ENCODE measurements at regions not wholly inside any gene's neighbourhood (a gene's known extent, or its start where the extent isn't known, plus 50 kb on each side); places are given as distances from the start of the nearest gene placed in this dataset.
A peak's percentile ranks its signal among the peaks of the same experiment; 100 is the strongest.

DNA sequence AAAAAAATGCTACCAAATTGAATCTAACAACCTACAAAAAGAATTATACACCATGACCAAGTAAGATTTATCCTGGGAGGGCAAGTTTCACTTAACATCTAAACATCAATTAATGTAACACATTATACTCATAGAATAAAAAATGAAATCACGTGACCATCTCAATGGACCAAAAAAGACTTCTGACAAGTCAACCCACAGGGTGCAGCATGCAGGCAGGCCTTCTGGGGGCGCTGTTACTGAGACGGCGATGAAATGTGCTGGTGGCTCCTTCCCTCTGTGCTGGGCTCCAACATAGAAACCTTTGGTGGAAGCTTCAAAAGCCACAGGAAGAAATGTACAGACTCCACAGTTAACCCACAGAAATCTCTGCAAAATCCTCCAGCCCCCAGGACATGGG, 103.1 kb downstream of the INHBA start:
- Histone ChIP-seq H3K4me1 (ENCODE audit: control insufficient read depth, low read depth, low read length) (no peaks in the 10 kb centered on the region), H3K9me3 (ENCODE audit: control insufficient read depth, low read depth, low read length) (peaks cover 3% of the 10 kb centered on the region), H3K27me3 (ENCODE audit: control insufficient read depth, insufficient read depth, low read length) (no peaks in the 10 kb centered on the region), H3K27ac (ENCODE audit: low read length) (no peak overlapping the region), H3K9ac (ENCODE audit: low read length) (no peak overlapping the region), H3K36me3 (ENCODE audit: control insufficient read depth, low read depth, low read length) (no peaks in the 10 kb centered on the region), H3K4me3 (ENCODE audit: low read length) (no peak overlapping the region)

DNA sequence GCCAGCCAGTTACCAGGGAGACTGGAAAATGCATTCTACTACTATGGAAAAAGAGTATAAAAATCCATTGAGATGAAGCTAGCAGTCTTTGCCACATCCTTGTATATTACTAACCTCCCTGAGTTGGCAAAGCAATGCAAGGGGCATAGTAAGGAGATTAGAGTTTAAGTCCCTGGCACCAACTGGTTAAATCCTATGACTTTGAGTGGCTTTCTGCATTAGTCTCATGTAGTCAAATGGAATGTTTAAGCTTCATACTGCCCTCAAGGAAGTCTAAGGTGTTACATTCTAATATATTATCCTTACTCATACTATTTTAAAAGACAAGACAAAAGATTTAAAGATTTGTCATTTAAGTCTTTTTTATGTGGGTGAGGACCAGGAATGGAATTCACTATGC, 110.1 kb downstream of the INHBA start:
- no peak overlapping the region for H3K9ac ChIP-seq (ENCODE audit: low read length)
- H3K36me3 ChIP-seq (ENCODE audit: control insufficient read depth, low read depth, low read length) = no peaks in the 10 kb centered on the region
- H3K4me3 ChIP-seq (ENCODE audit: low read length) = peak overlapping the region; percentile 22
- no peaks in the 10 kb centered on the region for H3K27me3 ChIP-seq (ENCODE audit: control insufficient read depth, insufficient read depth, low read length)
- H3K9me3 ChIP-seq (ENCODE audit: control insufficient read depth, low read depth, low read length) = peaks cover 3% of the 10 kb centered on the region
- H3K27ac ChIP-seq (ENCODE audit: low read length) = peak overlapping the region; percentile 30
- H3K4me1 ChIP-seq (ENCODE audit: control insufficient read depth, low read depth, low read length) = peaks cover 16% of the 10 kb centered on the region

DNA sequence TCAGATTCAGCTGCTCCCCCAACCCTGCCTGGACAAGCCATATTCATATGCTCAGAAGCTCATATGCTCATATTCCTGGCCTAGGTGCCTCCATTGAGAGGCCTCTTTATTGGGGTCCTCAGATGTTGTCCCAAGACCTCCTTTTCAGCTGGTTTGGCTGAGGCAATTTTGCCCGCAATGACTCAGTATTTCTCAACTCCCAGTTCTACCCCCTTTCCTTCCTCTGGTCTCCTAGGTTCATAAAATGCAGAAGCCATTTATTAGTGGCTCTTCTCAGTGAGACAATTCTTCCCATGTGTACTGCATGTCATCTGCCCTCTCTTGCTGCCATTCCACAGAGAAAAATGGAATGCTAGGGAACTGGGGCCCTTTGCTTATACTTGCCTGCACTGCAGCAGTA, 110.7 kb downstream of the INHBA start:
- H3K27me3 ChIP-seq (ENCODE audit: control insufficient read depth, insufficient read depth, low read length) = no peaks in the 10 kb centered on the region
- no peak overlapping the region for H3K9ac ChIP-seq (ENCODE audit: low read length)
- H3K4me3 ChIP-seq (ENCODE audit: low read length) = no peak overlapping the region
- peaks cover 3% of the 10 kb centered on the region for H3K9me3 ChIP-seq (ENCODE audit: control insufficient read depth, low read depth, low read length)
- H3K4me1 ChIP-seq (ENCODE audit: control insufficient read depth, low read depth, low read length) = peaks cover 16% of the 10 kb centered on the region
- peak overlapping the region; percentile 30 for H3K27ac ChIP-seq (ENCODE audit: low read length)
- no peaks in the 10 kb centered on the region for H3K36me3 ChIP-seq (ENCODE audit: control insufficient read depth, low read depth, low read length)

DNA sequence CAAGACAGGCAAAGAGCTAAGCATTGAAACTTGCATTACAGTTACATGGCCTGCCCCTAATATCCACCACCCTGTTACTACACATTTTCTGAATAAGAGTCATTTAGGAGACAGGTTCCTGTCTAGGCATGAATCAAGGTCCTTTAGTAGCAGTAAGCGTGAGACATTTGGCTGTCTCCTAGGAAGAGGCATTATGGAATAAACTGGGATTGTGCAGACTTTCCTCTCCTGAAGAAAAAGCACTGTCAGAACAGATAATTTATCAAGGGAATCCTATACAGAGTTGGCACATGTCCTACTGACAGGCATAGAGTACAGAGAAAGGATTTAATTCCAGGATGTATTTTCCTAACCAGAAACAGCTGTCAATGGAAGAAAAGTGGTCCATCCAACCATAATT, 111.9 kb downstream of the INHBA start:
- no peak overlapping the region for H3K27ac ChIP-seq (ENCODE audit: low read length)
- no peak overlapping the region for H3K9ac ChIP-seq (ENCODE audit: low read length)
- no peaks in the 10 kb centered on the region for H3K27me3 ChIP-seq (ENCODE audit: control insufficient read depth, insufficient read depth, low read length)
- H3K9me3 ChIP-seq (ENCODE audit: control insufficient read depth, low read depth, low read length) = no peaks in the 10 kb centered on the region
- no peak overlapping the region for H3K4me3 ChIP-seq (ENCODE audit: low read length)
- H3K4me1 ChIP-seq (ENCODE audit: control insufficient read depth, low read depth, low read length) = peaks cover 16% of the 10 kb centered on the region
- no peaks in the 10 kb centered on the region for H3K36me3 ChIP-seq (ENCODE audit: control insufficient read depth, low read depth, low read length)

DNA sequence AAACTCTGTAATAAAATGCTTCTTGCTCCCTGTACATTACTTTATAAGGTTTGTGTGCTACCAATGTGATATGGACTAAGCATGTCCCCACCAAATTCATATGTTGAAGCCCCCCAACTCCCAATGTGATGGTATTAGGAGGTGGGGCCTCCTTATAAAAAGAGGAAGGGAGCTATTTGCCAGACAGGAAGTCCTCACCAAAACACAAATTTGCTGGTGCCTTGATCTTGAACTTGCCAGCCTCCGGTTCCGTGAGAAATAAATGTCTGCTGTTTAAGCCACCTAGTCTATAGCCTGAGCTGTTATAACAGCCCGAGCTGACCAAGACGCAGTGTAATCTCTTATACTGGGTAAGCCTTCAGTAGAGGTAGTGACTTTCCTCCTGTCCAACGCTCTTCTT, 114.5 kb downstream of the INHBA start:
- H3K4me1 ChIP-seq (ENCODE audit: control insufficient read depth, low read depth, low read length) = peaks cover 13% of the 10 kb centered on the region
- no peaks in the 10 kb centered on the region for H3K9me3 ChIP-seq (ENCODE audit: control insufficient read depth, low read depth, low read length)
- no peaks in the 10 kb centered on the region for H3K36me3 ChIP-seq (ENCODE audit: control insufficient read depth, low read depth, low read length)
- no peak overlapping the region for H3K9ac ChIP-seq (ENCODE audit: low read length)
- H3K4me3 ChIP-seq (ENCODE audit: low read length) = no peak overlapping the region
- H3K27ac ChIP-seq (ENCODE audit: low read length) = no peak overlapping the region
- H3K27me3 ChIP-seq (ENCODE audit: control insufficient read depth, insufficient read depth, low read length) = no peaks in the 10 kb centered on the region

DNA sequence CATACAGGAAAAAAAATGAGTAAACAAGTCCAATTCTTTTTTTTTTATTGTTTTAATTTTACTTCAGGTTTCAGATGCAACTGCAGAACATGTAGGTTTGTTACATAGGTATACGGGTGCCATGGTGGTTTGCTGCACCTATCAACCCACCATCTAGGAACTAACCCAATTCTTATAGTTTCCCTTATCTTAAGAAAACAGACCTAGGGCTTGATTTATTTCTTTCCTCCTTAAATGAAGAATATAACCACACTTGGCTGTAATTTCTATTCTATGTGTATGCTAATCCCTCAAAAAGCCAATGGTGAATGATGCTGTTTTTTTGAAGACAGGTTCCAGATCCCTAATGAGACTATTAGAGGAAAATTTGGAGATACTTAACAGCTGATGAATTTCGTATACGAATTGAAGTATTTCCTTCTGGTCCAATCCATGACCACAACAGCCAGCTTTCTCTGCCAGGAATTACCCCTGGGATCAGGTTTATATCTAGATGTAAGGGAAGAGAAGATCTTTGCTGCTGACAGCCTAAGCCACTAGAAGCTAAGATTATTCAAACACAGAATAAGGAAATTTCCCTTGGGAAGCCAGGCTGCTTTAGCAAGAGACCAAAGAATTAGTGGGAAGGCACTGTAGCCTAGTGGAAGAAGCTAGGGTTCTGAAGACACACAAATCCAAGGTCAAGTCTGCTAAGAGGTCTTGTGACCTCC, 115.8 kb downstream of the INHBA start:
- Histone ChIP-seq H3K27ac (ENCODE audit: low read length) (no peak overlapping the region), H3K9me3 (ENCODE audit: control insufficient read depth, low read depth, low read length) (no peaks in the 10 kb centered on the region), H3K36me3 (ENCODE audit: control insufficient read depth, low read depth, low read length) (no peaks in the 10 kb centered on the region), H3K4me3 (ENCODE audit: low read length) (no peak overlapping the region), H3K9ac (ENCODE audit: low read length) (no peak overlapping the region), H3K27me3 (ENCODE audit: control insufficient read depth, insufficient read depth, low read length) (no peaks in the 10 kb centered on the region), H3K4me1 (ENCODE audit: control insufficient read depth, low read depth, low read length) (peaks cover under 1% of the 10 kb centered on the region)

DNA sequence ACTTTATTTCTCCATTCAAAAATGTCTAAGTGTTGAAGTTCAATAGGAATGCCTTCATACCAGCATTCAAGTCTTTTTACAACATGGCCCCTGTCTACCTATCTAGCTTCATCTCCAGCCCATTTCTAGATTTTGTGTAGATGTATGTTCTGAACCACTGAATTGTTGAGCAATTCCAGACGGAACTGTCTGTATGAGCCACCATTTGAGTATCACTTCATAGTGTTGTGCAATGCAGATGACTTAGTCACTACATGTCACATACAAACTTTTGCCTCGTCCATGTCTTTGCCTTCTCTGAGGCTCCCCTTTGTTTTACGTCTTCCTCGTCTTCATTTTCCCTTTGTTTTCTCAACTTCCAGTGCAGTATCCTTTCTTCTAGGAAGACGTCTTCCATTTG, 118.1 kb downstream of the INHBA start:
- H3K4me3 ChIP-seq (ENCODE audit: low read length) = no peak overlapping the region
- no peaks in the 10 kb centered on the region for H3K36me3 ChIP-seq (ENCODE audit: control insufficient read depth, low read depth, low read length)
- no peaks in the 10 kb centered on the region for H3K9me3 ChIP-seq (ENCODE audit: control insufficient read depth, low read depth, low read length)
- no peaks in the 10 kb centered on the region for H3K4me1 ChIP-seq (ENCODE audit: control insufficient read depth, low read depth, low read length)
- H3K27ac ChIP-seq (ENCODE audit: low read length) = no peak overlapping the region
- no peaks in the 10 kb centered on the region for H3K27me3 ChIP-seq (ENCODE audit: control insufficient read depth, insufficient read depth, low read length)
- no peak overlapping the region for H3K9ac ChIP-seq (ENCODE audit: low read length)

DNA sequence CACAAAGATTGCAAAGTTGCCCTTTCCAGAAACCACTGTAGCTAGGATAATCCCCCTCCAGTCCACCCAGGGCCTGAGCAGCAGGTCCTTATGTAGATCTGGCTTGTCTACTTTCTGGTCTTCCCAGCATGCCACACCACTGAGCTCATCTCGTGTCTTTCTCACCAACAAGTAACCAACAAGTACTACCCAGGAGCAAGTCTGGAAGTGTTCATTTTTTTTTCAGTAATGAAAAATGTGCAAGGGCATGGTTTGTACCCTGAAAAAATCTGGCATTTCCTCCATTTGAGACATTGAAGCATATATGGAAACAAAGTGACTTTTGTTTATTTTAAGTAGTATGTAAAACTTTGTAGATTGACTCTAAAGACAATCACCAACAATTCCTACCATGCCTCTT, 120.8 kb downstream of the INHBA start:
- H3K9ac ChIP-seq (ENCODE audit: low read length) = no peak overlapping the region
- H3K27ac ChIP-seq (ENCODE audit: low read length) = no peak overlapping the region
- H3K4me1 ChIP-seq (ENCODE audit: control insufficient read depth, low read depth, low read length) = no peaks in the 10 kb centered on the region
- H3K4me3 ChIP-seq (ENCODE audit: low read length) = no peak overlapping the region
- no peaks in the 10 kb centered on the region for H3K9me3 ChIP-seq (ENCODE audit: control insufficient read depth, low read depth, low read length)
- no peaks in the 10 kb centered on the region for H3K36me3 ChIP-seq (ENCODE audit: control insufficient read depth, low read depth, low read length)
- H3K27me3 ChIP-seq (ENCODE audit: control insufficient read depth, insufficient read depth, low read length) = no peaks in the 10 kb centered on the region

DNA sequence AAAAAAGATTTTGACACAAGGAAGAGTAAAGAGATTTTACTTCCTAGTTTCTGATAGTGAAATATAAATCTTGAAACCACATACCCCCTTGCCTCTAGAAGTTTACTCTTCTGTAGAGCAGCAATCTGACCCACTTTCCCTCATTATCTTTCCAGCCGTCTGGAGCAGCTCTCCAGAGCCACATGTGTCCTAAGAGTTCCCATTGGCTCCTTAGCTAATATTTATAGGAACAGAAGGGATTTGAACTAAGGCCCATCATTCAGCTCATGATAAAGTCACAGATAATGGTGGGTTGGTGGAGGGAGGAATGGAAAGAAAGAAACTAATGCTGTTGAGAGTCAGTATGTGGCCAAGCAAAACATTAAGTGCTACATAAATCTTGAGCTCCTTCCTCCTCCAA, 121.8 kb downstream of the INHBA start:
- H3K9ac ChIP-seq (ENCODE audit: low read length) = no peak overlapping the region
- no peaks in the 10 kb centered on the region for H3K36me3 ChIP-seq (ENCODE audit: control insufficient read depth, low read depth, low read length)
- no peaks in the 10 kb centered on the region for H3K27me3 ChIP-seq (ENCODE audit: control insufficient read depth, insufficient read depth, low read length)
- no peak overlapping the region for H3K4me3 ChIP-seq (ENCODE audit: low read length)
- no peak overlapping the region for H3K27ac ChIP-seq (ENCODE audit: low read length)
- H3K9me3 ChIP-seq (ENCODE audit: control insufficient read depth, low read depth, low read length) = no peaks in the 10 kb centered on the region
- no peaks in the 10 kb centered on the region for H3K4me1 ChIP-seq (ENCODE audit: control insufficient read depth, low read depth, low read length)

DNA sequence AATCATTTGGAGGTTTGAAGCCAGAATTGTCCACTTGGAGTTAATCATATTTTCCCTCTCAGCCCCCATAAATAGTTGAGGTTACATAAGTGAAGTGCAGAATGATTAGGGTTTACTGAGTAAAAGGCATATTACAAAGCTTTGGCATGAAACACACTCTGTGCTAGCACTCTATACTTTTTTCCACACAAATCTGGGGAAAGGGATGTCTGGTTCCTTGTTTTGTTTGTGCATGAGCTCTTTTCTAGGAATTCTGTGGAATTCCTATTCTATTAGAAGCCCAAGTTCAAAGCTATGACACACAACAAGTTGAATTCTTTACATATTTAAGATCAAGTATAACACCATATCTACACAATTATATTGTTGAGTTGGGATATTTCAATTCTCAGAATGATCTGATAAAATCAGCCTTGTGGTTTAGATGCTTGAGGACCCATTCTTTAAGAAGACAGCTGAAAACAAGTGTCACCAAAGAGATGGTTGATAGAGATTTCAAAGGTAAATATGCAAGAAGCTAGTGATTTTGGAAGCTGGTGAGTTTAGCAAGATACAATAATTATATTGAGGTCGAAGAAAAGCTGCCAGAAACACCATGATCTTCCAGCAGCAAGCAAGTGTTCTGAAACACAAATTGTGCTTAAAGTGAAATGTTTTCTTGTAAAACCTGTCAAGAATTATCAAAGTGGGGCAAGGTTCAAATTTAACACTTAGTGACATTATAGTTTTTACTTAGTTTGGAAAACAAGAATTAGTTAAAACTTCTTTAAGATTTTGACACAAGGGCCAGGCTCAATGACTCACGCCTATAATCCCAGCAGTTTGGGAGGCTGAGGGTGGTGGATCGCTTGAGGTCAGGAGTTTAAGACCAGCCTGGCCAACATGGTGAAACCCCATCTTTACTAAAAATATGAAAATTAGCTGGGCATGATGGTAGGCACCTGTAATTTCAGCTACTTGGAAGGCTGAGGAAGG, 122.6 kb downstream of the INHBA start:
- H3K27ac ChIP-seq (ENCODE audit: low read length) = no peak overlapping the region

DNA sequence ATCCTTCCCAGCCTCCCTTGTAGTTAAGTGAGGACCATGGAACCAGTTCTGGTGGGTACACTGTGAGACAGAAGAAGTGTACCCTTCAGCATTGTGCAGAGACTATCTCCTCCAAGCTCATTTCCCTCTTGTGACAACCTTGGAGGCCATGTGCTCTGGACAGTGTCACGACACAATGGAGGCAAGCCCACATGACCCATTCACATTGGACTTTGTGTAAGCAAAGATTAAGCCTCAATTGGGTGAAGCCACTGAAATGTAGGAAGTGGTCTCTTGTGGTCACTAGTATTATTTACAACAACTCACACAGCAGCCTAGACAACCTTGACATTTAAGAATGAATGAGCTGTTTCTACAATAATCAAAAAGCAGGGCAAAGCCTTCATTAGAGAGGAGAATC, 124.2 kb downstream of the INHBA start:
- Histone ChIP-seq H3K9ac (ENCODE audit: low read length) (no peak overlapping the region), H3K4me3 (ENCODE audit: low read length) (no peak overlapping the region), H3K9me3 (ENCODE audit: control insufficient read depth, low read depth, low read length) (no peaks in the 10 kb centered on the region), H3K27me3 (ENCODE audit: control insufficient read depth, insufficient read depth, low read length) (no peaks in the 10 kb centered on the region), H3K27ac (ENCODE audit: low read length) (no peak overlapping the region), H3K36me3 (ENCODE audit: control insufficient read depth, low read depth, low read length) (no peaks in the 10 kb centered on the region), H3K4me1 (ENCODE audit: control insufficient read depth, low read depth, low read length) (no peaks in the 10 kb centered on the region)

More for the DNA sequence above, 122.6 kb downstream of the INHBA start:
- no peak overlapping the region for H3K9ac ChIP-seq (ENCODE audit: low read length)
- no peaks in the 10 kb centered on the region for H3K27me3 ChIP-seq (ENCODE audit: control insufficient read depth, insufficient read depth, low read length)
- H3K4me1 ChIP-seq (ENCODE audit: control insufficient read depth, low read depth, low read length) = no peaks in the 10 kb centered on the region
- H3K4me3 ChIP-seq (ENCODE audit: low read length) = no peak overlapping the region
- H3K36me3 ChIP-seq (ENCODE audit: control insufficient read depth, low read depth, low read length) = no peaks in the 10 kb centered on the region
- no peaks in the 10 kb centered on the region for H3K9me3 ChIP-seq (ENCODE audit: control insufficient read depth, low read depth, low read length)
